ENCODE measurements at regions not wholly inside any gene's neighbourhood (a gene's known extent, or its start where the extent isn't known, plus 50 kb on each side); places are given as distances from the start of the nearest gene placed in this dataset.

- peaks cover 80% of the 10 kb centered on the region for H3K79me2 ChIP-seq (ENCODE audit: control insufficient read depth, insufficient read depth, low read length)
- TF ChIP-seq EZH2 (IDR thresholded peaks at IDR 0.05; ENCODE audit: low read length, missing control alignments), result no peak
- no peak for TF ChIP-seq CTCF (conservative IDR thresholded peaks at IDR 0.05 in 1 of 2, IDR thresholded peaks at IDR 0.05 in 1 of 2; ENCODE audit: low read depth in 1 of 2, low read length in 2 of 2)
- no peak overlapping the region for H3K9ac ChIP-seq (ENCODE audit: insufficient read depth, low read length)
- H3K27ac ChIP-seq (ENCODE audit: insufficient read depth, low read length), result peak overlapping the region; percentile 36
- no peaks in the 10 kb centered on the region for H3K36me3 ChIP-seq (ENCODE audit: control insufficient read depth, insufficient read depth, low read length)
- H3K9me3 ChIP-seq (ENCODE audit: control insufficient read depth, insufficient read depth, low read depth, low read length), result no peaks in the 10 kb centered on the region
- peak overlapping the region; percentile 50 for H3K4me2 ChIP-seq (ENCODE audit: extremely low read depth, insufficient read depth, low read length)
- H3K27me3 ChIP-seq (ENCODE audit: control insufficient read depth, insufficient read depth, low read length), result no peaks in the 10 kb centered on the region
- H3K4me1 ChIP-seq (ENCODE audit: control insufficient read depth, extremely low read depth, insufficient read depth, low read length), result peaks cover 16% of the 10 kb centered on the region
- H4K20me1 ChIP-seq (ENCODE audit: control insufficient read depth, extremely low read depth, insufficient read depth, low read length), result peaks cover 5% of the 10 kb centered on the region
- no peak overlapping the region for H2AFZ ChIP-seq (ENCODE audit: low read length)
- H3K4me3 ChIP-seq (replicated peaks in 1 of 4; ENCODE audit: control extremely low read depth in 1 of 4, insufficient read depth in 1 of 4, low read depth in 3 of 4, low read length in 4 of 4), result no peak overlapping the region
- no peak for DNase-seq (ENCODE audit: low read depth in 2 of 2)
Measured at GRCh38 chr3:48084929-48085328, 68.7 kb upstream of the MAP4 start.

GRCh38 chr3:48084170-48084569 lies 68.0 kb upstream of the MAP4 start:
- peaks cover 5% of the 10 kb centered on the region for H4K20me1 ChIP-seq (ENCODE audit: control insufficient read depth, extremely low read depth, insufficient read depth, low read length)
- no peak for DNase-seq (ENCODE audit: low read depth in 2 of 2)
- no peak overlapping the region for H3K4me2 ChIP-seq (ENCODE audit: extremely low read depth, insufficient read depth, low read length)
- no peak for TF ChIP-seq EZH2 (IDR thresholded peaks at IDR 0.05; ENCODE audit: low read length, missing control alignments)
- no peak for TF ChIP-seq CTCF (conservative IDR thresholded peaks at IDR 0.05 in 1 of 2, IDR thresholded peaks at IDR 0.05 in 1 of 2; ENCODE audit: low read depth in 1 of 2, low read length in 2 of 2)
- peaks cover 88% of the 10 kb centered on the region for H3K79me2 ChIP-seq (ENCODE audit: control insufficient read depth, insufficient read depth, low read length)
- H2AFZ ChIP-seq (ENCODE audit: low read length), result no peak overlapping the region
- no peak overlapping the region for H3K4me3 ChIP-seq (replicated peaks in 1 of 4; ENCODE audit: control extremely low read depth in 1 of 4, insufficient read depth in 1 of 4, low read depth in 3 of 4, low read length in 4 of 4)
- peaks cover 15% of the 10 kb centered on the region for H3K4me1 ChIP-seq (ENCODE audit: control insufficient read depth, extremely low read depth, insufficient read depth, low read length)
- H3K9me3 ChIP-seq (ENCODE audit: control insufficient read depth, insufficient read depth, low read depth, low read length), result no peaks in the 10 kb centered on the region
- no peaks in the 10 kb centered on the region for H3K36me3 ChIP-seq (ENCODE audit: control insufficient read depth, insufficient read depth, low read length)
- H3K27me3 ChIP-seq (ENCODE audit: control insufficient read depth, insufficient read depth, low read length), result no peaks in the 10 kb centered on the region
- no peak overlapping the region for H3K9ac ChIP-seq (ENCODE audit: insufficient read depth, low read length)
- no peak overlapping the region for H3K27ac ChIP-seq (ENCODE audit: insufficient read depth, low read length)

GRCh38 chr3:48082580-48083184 lies 66.5 kb upstream of the MAP4 start:
- Histone ChIP-seq H3K27ac (ENCODE audit: insufficient read depth, low read length) (no peak overlapping the region), H4K20me1 (ENCODE audit: control insufficient read depth, extremely low read depth, insufficient read depth, low read length) (peaks cover 5% of the 10 kb centered on the region)
- DNase-seq (ENCODE audit: low read depth in 2 of 2), result no peak

More at GRCh38 chr3:48082580-48083184, 66.5 kb upstream of the MAP4 start:
- no peak for TF ChIP-seq CTCF (conservative IDR thresholded peaks at IDR 0.05 in 1 of 2, IDR thresholded peaks at IDR 0.05 in 1 of 2; ENCODE audit: low read depth in 1 of 2, low read length in 2 of 2)
- no peak for TF ChIP-seq EZH2 (IDR thresholded peaks at IDR 0.05; ENCODE audit: low read length, missing control alignments)
- H3K79me2 ChIP-seq (ENCODE audit: control insufficient read depth, insufficient read depth, low read length), result peaks cover 94% of the 10 kb centered on the region
- H3K4me2 ChIP-seq (ENCODE audit: extremely low read depth, insufficient read depth, low read length), result no peak overlapping the region
- no peak overlapping the region for H3K9ac ChIP-seq (ENCODE audit: insufficient read depth, low read length)
- H2AFZ ChIP-seq (ENCODE audit: low read length), result no peak overlapping the region
- H3K36me3 ChIP-seq (ENCODE audit: control insufficient read depth, insufficient read depth, low read length), result no peaks in the 10 kb centered on the region
- H3K9me3 ChIP-seq (ENCODE audit: control insufficient read depth, insufficient read depth, low read depth, low read length), result no peaks in the 10 kb centered on the region
- H3K4me3 ChIP-seq (replicated peaks in 1 of 4; ENCODE audit: control extremely low read depth in 1 of 4, insufficient read depth in 1 of 4, low read depth in 3 of 4, low read length in 4 of 4), result no peak overlapping the region
- peaks cover 19% of the 10 kb centered on the region for H3K4me1 ChIP-seq (ENCODE audit: control insufficient read depth, extremely low read depth, insufficient read depth, low read length)
- H3K27me3 ChIP-seq (ENCODE audit: control insufficient read depth, insufficient read depth, low read length), result no peaks in the 10 kb centered on the region
